ENCODE measurements at regions not wholly inside any gene's neighbourhood (a gene's known extent, or its start where the extent isn't known, plus 50 kb on each side); places are given as distances from the start of the nearest gene placed in this dataset.
A peak's percentile ranks its signal among the peaks of the same experiment; 100 is the strongest.
"Not testable (repeated sequence)": the region's sequence is repeated elsewhere in the genome, so short reads cannot be mapped to it uniquely, and the experiment has no call there.

DNA sequence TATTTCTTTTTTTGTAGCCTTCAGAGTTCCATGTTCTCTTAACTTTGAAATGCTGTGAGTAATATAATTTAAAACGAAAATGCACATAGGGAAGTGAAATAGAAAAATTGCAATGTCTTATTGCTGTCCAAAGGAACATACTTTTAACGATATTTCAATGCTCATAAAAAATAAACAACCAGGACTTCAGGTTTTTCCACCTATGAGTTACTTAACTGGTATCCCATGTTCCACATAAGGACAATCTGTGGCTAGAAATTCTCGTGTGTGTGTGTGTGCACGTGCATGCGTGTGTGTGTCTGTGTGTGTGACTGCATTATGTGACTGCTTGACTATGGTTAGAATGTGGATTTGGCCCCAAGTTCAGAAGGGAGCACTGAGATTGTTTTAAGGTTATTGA is 200.8 kb upstream of the ADGRL4 start:
- Mint-ChIP-seq H3K9me3 (peaks cover 0 to 5% (median 0%) of the 10 kb centered on the region in 3 donors), H3K4me1 (no peaks in the 10 kb centered on the region), H3K27me3 (no peaks in the 10 kb centered on the region), H3K27ac (no peak overlapping the region), H3K36me3 (no peaks in the 10 kb centered on the region), H3K4me3 (no peak overlapping the region)

GRCh38 chr1:79204779-79205479 is 198.4 kb upstream of the ADGRL4 start:
- H3K27me3 Mint-ChIP-seq: no peaks in the 10 kb centered on the region
- H3K27ac Mint-ChIP-seq: no peak overlapping the region
- no peaks in the 10 kb centered on the region for H3K4me1 Mint-ChIP-seq
- no peak overlapping the region for H3K4me3 Mint-ChIP-seq
- H3K9me3 Mint-ChIP-seq: no peaks in the 10 kb centered on the region
- H3K36me3 Mint-ChIP-seq: no peaks in the 10 kb centered on the region

- no peaks in the 10 kb centered on the region for H3K27me3 Mint-ChIP-seq
- H3K36me3 Mint-ChIP-seq: no peaks in the 10 kb centered on the region
- H3K9me3 Mint-ChIP-seq: peaks cover 0 to 2% (median 0%) of the 10 kb centered on the region in 3 donors
- no peak overlapping the region for H3K4me3 Mint-ChIP-seq
- H3K27ac Mint-ChIP-seq: no peak overlapping the region
- H3K4me1 Mint-ChIP-seq: no peaks in the 10 kb centered on the region
These were observed 192.3 kb upstream of the ADGRL4 start for GRCh38 chr1:79198832-79199231.

DNA sequence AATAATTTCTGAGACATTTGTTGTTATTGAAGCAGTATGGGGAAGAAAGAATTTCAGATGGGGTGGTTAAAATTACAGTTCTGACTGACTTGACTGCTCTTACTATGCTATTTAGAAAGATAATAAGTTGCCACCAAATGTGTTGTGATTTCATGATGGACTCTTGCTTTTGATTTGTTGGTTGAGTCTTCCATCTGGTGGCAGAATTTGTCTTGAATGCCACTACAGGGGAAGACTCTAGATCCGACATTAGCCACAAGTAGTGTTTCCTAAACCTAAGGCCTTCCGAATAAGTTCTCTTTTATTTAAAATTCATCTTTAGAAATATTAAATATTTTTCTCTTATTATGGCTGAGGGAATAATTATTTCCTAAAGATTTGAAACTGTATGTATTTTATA is 190.9 kb upstream of the ADGRL4 start:
- no peak overlapping the region for H3K27ac Mint-ChIP-seq
- no peaks in the 10 kb centered on the region for H3K36me3 Mint-ChIP-seq
- H3K9me3 Mint-ChIP-seq: peaks cover 0 to 2% (median 0%) of the 10 kb centered on the region in 3 donors
- H3K4me3 Mint-ChIP-seq: no peak overlapping the region
- no peaks in the 10 kb centered on the region for H3K27me3 Mint-ChIP-seq
- H3K4me1 Mint-ChIP-seq: peaks cover 0 to 2% (median 0%) of the 10 kb centered on the region in 3 donors

DNA sequence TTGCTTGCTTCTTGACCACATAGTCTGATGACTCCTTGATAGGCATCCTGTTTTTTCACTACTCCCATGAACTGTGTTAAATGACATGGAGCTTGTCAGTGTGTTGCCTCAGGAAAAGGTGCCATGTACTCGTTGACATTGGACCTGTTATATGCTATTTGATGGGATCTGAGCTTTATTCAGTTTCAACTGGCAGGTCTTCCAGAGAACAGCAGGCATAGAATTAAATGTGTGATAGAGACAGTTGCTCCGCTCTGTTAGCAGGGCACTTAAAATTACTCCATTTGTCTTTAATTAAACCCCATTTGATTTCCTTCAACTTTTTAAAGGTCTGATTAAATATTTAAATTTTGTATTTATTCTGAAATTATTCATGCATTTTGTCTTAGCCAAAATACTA is 189.7 kb upstream of the ADGRL4 start:
- Mint-ChIP-seq H3K9me3 (peaks cover 0 to 2% (median 0%) of the 10 kb centered on the region in 3 donors), H3K4me1 (peaks cover 0 to 2% (median 0%) of the 10 kb centered on the region in 3 donors), H3K27me3 (no peaks in the 10 kb centered on the region), H3K36me3 (no peaks in the 10 kb centered on the region), H3K27ac (no peak overlapping the region), H3K4me3 (no peak overlapping the region)

DNA sequence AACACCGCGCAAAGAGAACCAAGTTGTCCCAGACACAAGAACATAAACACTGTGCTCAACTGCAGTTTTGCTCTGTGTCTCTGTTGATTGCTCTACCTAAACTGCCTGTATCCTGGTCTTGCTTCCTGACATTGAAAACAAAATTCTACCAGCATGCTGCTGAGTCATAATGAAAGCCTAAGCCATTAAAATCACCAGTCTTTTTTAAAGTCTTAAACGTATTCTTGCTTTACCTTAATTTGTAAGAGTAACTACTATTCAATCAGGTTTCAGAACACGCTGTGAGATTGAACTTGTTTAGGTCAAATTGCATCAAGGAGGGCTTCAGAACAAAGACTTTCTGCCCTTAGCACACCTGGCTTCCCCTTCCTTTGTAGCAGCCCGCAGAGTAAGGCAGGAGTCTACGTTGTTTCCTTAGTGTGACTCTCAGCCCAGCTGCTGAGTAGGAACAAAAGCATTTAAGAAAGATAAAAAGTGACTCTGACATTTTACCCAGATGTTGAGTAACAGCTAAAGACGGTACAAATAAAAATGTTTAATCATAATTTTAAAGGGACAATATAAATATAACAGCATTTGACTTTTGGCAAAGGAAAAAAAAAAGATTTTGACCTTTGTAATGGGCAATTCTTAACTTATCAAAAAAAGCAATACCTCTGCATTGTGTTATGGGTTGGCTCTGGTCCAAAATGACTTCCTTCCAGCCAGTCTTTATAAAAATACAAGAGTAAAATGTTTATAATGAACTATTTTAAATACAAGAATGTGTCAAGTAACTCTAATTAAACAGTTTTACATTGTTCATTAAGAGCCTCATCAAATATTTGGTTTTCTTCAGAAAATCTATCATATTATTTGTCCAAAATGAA is 186.9 kb upstream of the ADGRL4 start:
- H3K9me3 Mint-ChIP-seq: peaks cover 0 to 3% (median 0%) of the 10 kb centered on the region in 3 donors
- no peaks in the 10 kb centered on the region for H3K27me3 Mint-ChIP-seq
- H3K4me3 Mint-ChIP-seq: no peak overlapping the region
- peaks cover 0 to 6% (median 0%) of the 10 kb centered on the region in 3 donors for H3K4me1 Mint-ChIP-seq
- H3K36me3 Mint-ChIP-seq: no peaks in the 10 kb centered on the region
- H3K27ac Mint-ChIP-seq: no peak overlapping the region

GRCh38 chr1:79190074-79190473 is 183.5 kb upstream of the ADGRL4 start:
- H3K4me1 Mint-ChIP-seq: peaks cover 0 to 8% (median 2%) of the 10 kb centered on the region in 3 donors
- no peaks in the 10 kb centered on the region for H3K36me3 Mint-ChIP-seq
- no peak overlapping the region for H3K4me3 Mint-ChIP-seq
- no peak overlapping the region for H3K27ac Mint-ChIP-seq
- H3K9me3 Mint-ChIP-seq: peaks cover 0 to 2% (median 0%) of the 10 kb centered on the region in 3 donors
- H3K27me3 Mint-ChIP-seq: no peaks in the 10 kb centered on the region

GRCh38 chr1:79188337-79188736 is 181.8 kb upstream of the ADGRL4 start:
- H3K4me3 Mint-ChIP-seq: peak overlapping the region in 2 of 4 donors; percentile 8 to 69
- no peaks in the 10 kb centered on the region for H3K36me3 Mint-ChIP-seq
- H3K9me3 Mint-ChIP-seq: peaks cover 0 to 2% (median 0%) of the 10 kb centered on the region in 3 donors
- H3K27me3 Mint-ChIP-seq: no peaks in the 10 kb centered on the region
- H3K27ac Mint-ChIP-seq: no peak overlapping the region
- peaks cover 0 to 8% (median 2%) of the 10 kb centered on the region in 3 donors for H3K4me1 Mint-ChIP-seq

DNA sequence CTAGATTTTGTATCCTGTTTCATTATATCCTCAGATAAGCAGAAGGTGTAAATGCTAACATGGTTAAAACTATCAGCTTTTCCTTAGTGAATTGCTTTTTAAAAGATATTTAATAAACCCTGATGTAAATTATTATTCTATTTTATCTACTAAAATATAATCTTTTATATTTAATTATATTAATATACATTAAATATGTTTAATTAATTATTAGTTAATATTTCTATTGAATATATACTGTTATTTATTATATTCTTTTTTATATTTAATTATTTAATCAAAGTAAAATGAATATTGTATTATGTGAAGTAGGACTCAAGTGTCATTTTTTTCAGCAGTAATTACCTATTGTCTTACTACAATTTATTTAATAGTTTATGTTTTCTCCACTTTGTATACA is 179.7 kb upstream of the ADGRL4 start:
- Mint-ChIP-seq H3K36me3 (no peaks in the 10 kb centered on the region), H3K4me1 (peaks cover 0 to 6% (median 2%) of the 10 kb centered on the region in 3 donors), H3K4me3 (no peak overlapping the region), H3K27me3 (no peaks in the 10 kb centered on the region), H3K9me3 (peaks cover 0 to 2% (median 0%) of the 10 kb centered on the region in 3 donors), H3K27ac (no peak overlapping the region)

DNA sequence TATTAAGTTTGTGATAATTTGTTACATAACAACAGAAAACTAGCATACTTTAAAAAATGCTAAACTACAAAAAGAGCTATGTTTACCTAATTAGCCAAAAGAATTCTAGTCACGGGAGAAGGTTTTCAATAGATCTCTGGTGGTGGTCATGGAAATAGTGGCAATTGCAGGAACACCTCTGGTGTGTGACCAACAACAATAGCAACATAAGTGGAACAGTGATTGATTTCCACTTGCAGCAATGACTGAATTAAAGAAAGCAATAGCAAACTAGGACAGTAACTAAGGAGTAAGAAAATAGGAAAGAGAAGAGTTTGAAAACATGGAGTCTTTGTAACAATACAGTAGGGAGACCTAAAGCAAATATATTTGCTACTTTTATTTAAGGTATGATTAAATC is 171.3 kb upstream of the ADGRL4 start:
- no peaks in the 10 kb centered on the region for H3K36me3 Mint-ChIP-seq

DNA sequence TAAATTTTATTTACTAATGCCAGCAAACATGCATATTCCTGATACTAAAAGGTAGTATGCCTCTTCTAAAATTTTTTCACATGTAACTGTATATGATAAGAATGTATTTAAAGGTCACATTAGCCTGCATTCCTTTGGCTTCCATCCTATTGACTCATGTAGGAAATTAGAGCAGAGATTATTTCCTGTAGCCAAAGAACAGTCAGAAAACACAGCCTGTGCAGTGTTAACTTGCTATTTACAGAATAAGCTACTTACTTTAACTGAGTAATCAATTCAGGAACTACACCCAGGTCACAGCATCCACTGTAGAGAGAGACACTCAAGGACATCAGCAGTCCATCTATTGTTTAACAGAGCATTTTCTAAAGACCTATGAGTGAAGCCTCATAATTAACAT is 154.5 kb upstream of the ADGRL4 start:
- Mint-ChIP-seq H3K4me1 (no peaks in the 10 kb centered on the region), H3K4me3 (no peak overlapping the region), H3K36me3 (no peaks in the 10 kb centered on the region), H3K9me3 (peaks cover 4 to 11% (median 4%) of the 10 kb centered on the region in 3 donors), H3K27me3 (no peaks in the 10 kb centered on the region), H3K27ac (no peak overlapping the region)

More for the DNA sequence above, 171.3 kb upstream of the ADGRL4 start:
- H3K27me3 Mint-ChIP-seq: no peaks in the 10 kb centered on the region
- peaks cover 0 to 1% (median 0%) of the 10 kb centered on the region in 3 donors for H3K4me1 Mint-ChIP-seq
- H3K4me3 Mint-ChIP-seq: no peak overlapping the region
- H3K27ac Mint-ChIP-seq: no peak overlapping the region
- peaks cover 6 to 11% (median 7%) of the 10 kb centered on the region in 3 donors for H3K9me3 Mint-ChIP-seq

DNA sequence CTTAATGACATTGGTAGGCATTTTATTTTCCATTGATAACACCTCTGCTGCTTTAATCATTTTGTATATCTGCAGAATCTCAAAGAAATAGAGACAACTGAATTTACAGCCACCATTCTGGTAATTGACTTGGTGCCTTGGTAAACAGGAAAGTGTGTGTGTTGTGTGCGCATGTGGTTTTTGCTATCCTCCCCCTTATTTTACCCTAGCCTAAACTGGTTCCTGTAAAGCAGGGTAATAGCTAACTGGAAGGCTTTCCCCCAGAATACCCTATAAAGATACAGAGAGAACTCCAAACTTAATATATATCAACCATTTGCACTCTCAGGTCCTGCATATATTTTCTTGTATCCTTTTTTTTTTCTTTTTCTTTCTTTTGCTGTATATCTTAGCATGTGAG is 149.5 kb upstream of the ADGRL4 start:
- Mint-ChIP-seq H3K36me3 (no peaks in the 10 kb centered on the region), H3K4me3 (no peak overlapping the region), H3K27ac (no peak overlapping the region), H3K9me3 (peaks cover 0 to 3% (median 2%) of the 10 kb centered on the region in 3 donors), H3K4me1 (no peaks in the 10 kb centered on the region), H3K27me3 (no peaks in the 10 kb centered on the region)

GRCh38 chr1:79151006-79151796 is 144.7 kb upstream of the ADGRL4 start:
- no peaks in the 10 kb centered on the region for H3K27me3 Mint-ChIP-seq
- no peaks in the 10 kb centered on the region for H3K36me3 Mint-ChIP-seq

GRCh38 chr1:79150576-79150975 is 144.0 kb upstream of the ADGRL4 start:
- Mint-ChIP-seq H3K27ac (no peak overlapping the region), H3K36me3 (no peaks in the 10 kb centered on the region), H3K4me1 (peaks cover 0 to 1% (median 0%) of the 10 kb centered on the region in 3 donors), H3K4me3 (no peak overlapping the region), H3K9me3 (peaks cover 0 to 4% (median 0%) of the 10 kb centered on the region in 3 donors), H3K27me3 (no peaks in the 10 kb centered on the region)

More at GRCh38 chr1:79151006-79151796, 144.7 kb upstream of the ADGRL4 start:
- peaks cover 0 to 4% (median 0%) of the 10 kb centered on the region in 3 donors for H3K9me3 Mint-ChIP-seq
- peaks cover 0 to 1% (median 0%) of the 10 kb centered on the region in 3 donors for H3K4me1 Mint-ChIP-seq
- no peak overlapping the region for H3K4me3 Mint-ChIP-seq
- H3K27ac Mint-ChIP-seq: no peak overlapping the region

GRCh38 chr1:79138227-79138626 is 131.7 kb upstream of the ADGRL4 start:
- not testable (repeated sequence) for H3K36me3 Mint-ChIP-seq, H3K4me3 Mint-ChIP-seq, H3K27ac Mint-ChIP-seq, H3K4me1 Mint-ChIP-seq, H3K27me3 Mint-ChIP-seq
- peaks cover 0 to 13% (median 5%) of the 10 kb centered on the region in 3 donors for H3K9me3 Mint-ChIP-seq
